ENCODE measurements at regions not wholly inside any gene's neighbourhood (a gene's known extent, or its start where the extent isn't known, plus 50 kb on each side); places are given as distances from the start of the nearest gene placed in this dataset.

DNA sequence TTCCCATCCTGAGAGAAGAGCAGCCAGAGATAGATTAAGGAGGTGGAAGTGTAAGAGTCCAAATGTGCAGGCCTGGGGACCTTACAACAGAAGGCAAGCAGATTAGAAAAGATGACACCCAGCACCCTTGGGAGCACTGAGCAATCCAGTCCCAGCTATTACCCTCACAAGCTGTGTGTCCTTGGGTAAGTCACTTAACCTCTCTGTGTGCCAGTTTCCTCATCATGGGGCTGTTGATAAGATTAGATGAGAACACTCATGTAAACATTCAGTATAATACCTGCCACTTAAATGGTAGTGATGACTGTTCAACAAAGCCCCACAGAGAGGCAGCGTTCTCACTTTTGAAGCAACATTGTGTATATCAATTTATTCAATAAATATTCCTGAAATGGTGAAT lies 114.8 kb upstream of the CST7 start:
- TF ChIP-seq POLR2A (IDR thresholded peaks at IDR 0.05; ENCODE audit: low read depth, low read length): no peak
- TF ChIP-seq TAF1 (IDR thresholded peaks at IDR 0.05; ENCODE audit: low read depth, low read length): no peak

All from GM12891 (cell line).